PC-3 (cell line): ENCODE measurements at regions not wholly inside any gene's neighbourhood (a gene's known extent, or its start where the extent isn't known, plus 50 kb on each side); places are given as distances from the start of the nearest gene placed in this dataset.

Experiments used
- CTCF ChIP-seq: fragments of 300-600 bp; sonication (generic); conservative IDR thresholded peaks from 2 replicates; pipeline ENCODE4 v1.5.1; 2017; ENCODE audit warnings: antibody characterized with exemption, low read depth, mild to moderate bottlenecking, low read length
- EZH2 ChIP-seq: fragments of 300-600 bp; sonication (generic); IDR thresholded peaks from one replicate; pipeline ENCODE4 v1.6.1; 2017; ENCODE audit warnings: antibody characterized with exemption, mild to moderate bottlenecking, low read length; ENCODE audit not compliant: unreplicated experiment
- EZH2phosphoT487 ChIP-seq: fragments of 300-600 bp; sonication (generic); IDR thresholded peaks from 2 replicates; pipeline ENCODE4 v1.6.1; 2018; ENCODE audit warnings: mild to moderate bottlenecking, antibody characterized with exemption, low read length, borderline replicate concordance

GRCh38 chr11:31903225-31904074 lies 92.3 kb upstream of the PAX6 start:
- TF ChIP-seq EZH2 (no peak), CTCF (no peak), EZH2phosphoT487 (no peak)
